ENCODE measurements at regions not wholly inside any gene's neighbourhood (a gene's known extent, or its start where the extent isn't known, plus 50 kb on each side); places are given as distances from the start of the nearest gene placed in this dataset.

DNA sequence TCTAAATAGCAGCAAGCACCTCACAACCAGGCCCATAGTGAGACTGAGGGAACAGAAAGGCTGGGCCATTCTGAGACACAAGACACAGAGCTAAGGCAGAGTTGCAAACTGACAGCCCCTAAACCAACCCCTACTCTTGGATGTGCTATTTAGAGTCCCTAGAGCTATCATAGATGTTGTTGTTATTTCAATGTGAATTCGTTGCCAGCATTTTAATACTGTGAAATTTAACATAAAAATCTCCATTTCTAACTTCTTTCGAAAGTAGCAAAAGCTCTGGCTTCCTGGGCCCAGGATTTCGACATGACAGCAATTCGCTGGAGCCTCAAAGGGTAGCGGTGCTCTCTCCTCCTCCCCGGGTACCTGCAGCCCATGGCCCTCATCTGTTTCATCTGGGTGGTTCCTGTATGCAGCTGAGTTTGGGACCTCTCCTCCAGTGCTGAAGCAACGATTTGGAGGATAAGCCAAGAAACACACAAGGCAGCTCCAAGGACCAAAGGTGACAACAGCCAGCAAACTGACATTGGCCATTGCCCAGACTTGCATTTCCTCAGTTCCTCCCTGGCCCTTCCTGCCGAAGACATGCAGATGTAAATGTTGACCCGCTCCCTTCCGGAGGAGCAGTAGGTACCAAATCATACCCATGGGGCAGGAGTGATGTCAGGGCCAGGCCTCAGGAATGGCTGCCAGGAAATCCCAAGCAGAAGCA, 254.4 kb upstream of the NCKAP5 start:
- Histone ChIP-seq H3K9me3 (ENCODE audit: low read length) (no peaks in the 10 kb centered on the region), H3K4me2 (ENCODE audit: low read length) (no peak overlapping the region), H3K4me3 (ENCODE audit: low read length) (no peak overlapping the region), H3K9me2 (ENCODE audit: insufficient read depth, low read length) (no peaks in the 10 kb centered on the region), H3K9ac (ENCODE audit: low read length) (no peak overlapping the region), H3K79me2 (replicated peaks; ENCODE audit: insufficient read depth, low read length) (no peaks in the 10 kb centered on the region), H3K36me3 (ENCODE audit: insufficient read depth, low read length) (no peaks in the 10 kb centered on the region), H3F3A (ENCODE audit: insufficient read depth, low read length, poor library complexity, severe bottlenecking) (no peaks in the 10 kb centered on the region), H3K27me3 (ENCODE audit: insufficient read depth, low read depth, low read length) (no peaks in the 10 kb centered on the region), H4K20me1 (ENCODE audit: insufficient read depth) (no peaks in the 10 kb centered on the region), H3K27ac (ENCODE audit: low read length) (no peak overlapping the region), H2AFZ (ENCODE audit: low read depth, low read length) (no peak overlapping the region)
- no peak for TF ChIP-seq SMC3 (conservative IDR thresholded peaks at IDR 0.05; ENCODE audit: poor library complexity)
- no peak for TF ChIP-seq EP300 (conservative IDR thresholded peaks at IDR 0.05; ENCODE audit: poor library complexity, severe bottlenecking)
- TF ChIP-seq EZH2 (IDR thresholded peaks at IDR 0.05; ENCODE audit: borderline replicate concordance, insufficient read depth, low read length, poor library complexity, severe bottlenecking), result no peak

DNA sequence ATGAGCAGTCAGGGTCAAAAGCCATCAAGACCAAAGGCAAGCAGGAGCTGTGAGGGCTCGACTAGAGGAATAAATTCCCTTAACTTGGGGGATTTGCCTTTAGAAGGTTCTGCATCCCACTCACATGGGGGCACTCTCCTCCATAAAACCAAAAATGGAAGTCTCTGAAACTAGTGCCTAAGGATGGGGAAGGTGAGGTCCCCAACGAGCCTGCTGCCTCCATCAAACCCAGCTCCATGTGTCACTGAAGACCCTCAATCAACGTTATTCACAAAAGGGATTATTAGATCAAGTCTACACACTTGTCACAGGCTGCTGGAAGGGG, 254.9 kb upstream of the NCKAP5 start:
- H3K4me2 ChIP-seq (ENCODE audit: low read length), result no peak overlapping the region
- H3K9me3 ChIP-seq (ENCODE audit: low read length), result no peaks in the 10 kb centered on the region

DNA sequence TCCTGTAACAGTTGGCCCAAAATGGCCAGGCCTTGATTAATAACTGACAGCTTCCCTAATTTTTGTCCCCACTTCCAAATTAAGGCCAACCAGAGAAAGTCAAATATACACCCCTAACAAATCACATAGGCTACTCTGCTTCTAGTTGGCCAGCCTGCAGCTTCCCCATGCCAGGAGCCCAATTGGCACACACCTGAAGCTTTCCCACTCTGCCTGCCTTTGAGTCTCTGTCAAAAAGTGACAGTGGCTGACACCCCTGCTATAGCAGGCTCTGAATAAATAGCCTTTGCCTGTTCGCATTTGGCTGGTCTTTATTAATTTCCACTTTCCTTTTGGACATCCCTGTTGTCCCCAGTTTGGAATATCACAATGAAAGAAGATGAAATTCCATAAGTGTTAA, 256.6 kb upstream of the NCKAP5 start:
- Histone ChIP-seq H3K4me3 (ENCODE audit: low read length) (no peak overlapping the region), H3K4me2 (ENCODE audit: low read length) (no peak overlapping the region), H3K9me3 (ENCODE audit: low read length) (no peaks in the 10 kb centered on the region), H3K9me2 (ENCODE audit: insufficient read depth, low read length) (no peaks in the 10 kb centered on the region), H3K79me2 (replicated peaks; ENCODE audit: insufficient read depth, low read length) (no peaks in the 10 kb centered on the region), H2AFZ (ENCODE audit: low read depth, low read length) (no peak overlapping the region), H3K27me3 (ENCODE audit: insufficient read depth, low read depth, low read length) (no peaks in the 10 kb centered on the region), H3K27ac (ENCODE audit: low read length) (no peak overlapping the region), H3F3A (ENCODE audit: insufficient read depth, low read length, poor library complexity, severe bottlenecking) (no peaks in the 10 kb centered on the region), H4K20me1 (ENCODE audit: insufficient read depth) (no peaks in the 10 kb centered on the region), H3K9ac (ENCODE audit: low read length) (no peak overlapping the region), H3K36me3 (ENCODE audit: insufficient read depth, low read length) (no peaks in the 10 kb centered on the region)
- TF ChIP-seq EZH2 (IDR thresholded peaks at IDR 0.05; ENCODE audit: borderline replicate concordance, insufficient read depth, low read length, poor library complexity, severe bottlenecking), result no peak
- TF ChIP-seq, protein P1, sequence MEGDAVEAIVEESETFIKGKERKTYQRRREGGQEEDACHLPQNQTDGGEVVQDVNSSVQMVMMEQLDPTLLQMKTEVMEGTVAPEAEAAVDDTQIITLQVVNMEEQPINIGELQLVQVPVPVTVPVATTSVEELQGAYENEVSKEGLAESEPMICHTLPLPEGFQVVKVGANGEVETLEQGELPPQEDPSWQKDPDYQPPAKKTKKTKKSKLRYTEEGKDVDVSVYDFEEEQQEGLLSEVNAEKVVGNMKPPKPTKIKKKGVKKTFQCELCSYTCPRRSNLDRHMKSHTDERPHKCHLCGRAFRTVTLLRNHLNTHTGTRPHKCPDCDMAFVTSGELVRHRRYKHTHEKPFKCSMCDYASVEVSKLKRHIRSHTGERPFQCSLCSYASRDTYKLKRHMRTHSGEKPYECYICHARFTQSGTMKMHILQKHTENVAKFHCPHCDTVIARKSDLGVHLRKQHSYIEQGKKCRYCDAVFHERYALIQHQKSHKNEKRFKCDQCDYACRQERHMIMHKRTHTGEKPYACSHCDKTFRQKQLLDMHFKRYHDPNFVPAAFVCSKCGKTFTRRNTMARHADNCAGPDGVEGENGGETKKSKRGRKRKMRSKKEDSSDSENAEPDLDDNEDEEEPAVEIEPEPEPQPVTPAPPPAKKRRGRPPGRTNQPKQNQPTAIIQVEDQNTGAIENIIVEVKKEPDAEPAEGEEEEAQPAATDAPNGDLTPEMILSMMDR (IDR thresholded peaks at IDR 0.05; ENCODE audit: poor library complexity, severe bottlenecking), result no peak
- TF ChIP-seq, protein P2, sequence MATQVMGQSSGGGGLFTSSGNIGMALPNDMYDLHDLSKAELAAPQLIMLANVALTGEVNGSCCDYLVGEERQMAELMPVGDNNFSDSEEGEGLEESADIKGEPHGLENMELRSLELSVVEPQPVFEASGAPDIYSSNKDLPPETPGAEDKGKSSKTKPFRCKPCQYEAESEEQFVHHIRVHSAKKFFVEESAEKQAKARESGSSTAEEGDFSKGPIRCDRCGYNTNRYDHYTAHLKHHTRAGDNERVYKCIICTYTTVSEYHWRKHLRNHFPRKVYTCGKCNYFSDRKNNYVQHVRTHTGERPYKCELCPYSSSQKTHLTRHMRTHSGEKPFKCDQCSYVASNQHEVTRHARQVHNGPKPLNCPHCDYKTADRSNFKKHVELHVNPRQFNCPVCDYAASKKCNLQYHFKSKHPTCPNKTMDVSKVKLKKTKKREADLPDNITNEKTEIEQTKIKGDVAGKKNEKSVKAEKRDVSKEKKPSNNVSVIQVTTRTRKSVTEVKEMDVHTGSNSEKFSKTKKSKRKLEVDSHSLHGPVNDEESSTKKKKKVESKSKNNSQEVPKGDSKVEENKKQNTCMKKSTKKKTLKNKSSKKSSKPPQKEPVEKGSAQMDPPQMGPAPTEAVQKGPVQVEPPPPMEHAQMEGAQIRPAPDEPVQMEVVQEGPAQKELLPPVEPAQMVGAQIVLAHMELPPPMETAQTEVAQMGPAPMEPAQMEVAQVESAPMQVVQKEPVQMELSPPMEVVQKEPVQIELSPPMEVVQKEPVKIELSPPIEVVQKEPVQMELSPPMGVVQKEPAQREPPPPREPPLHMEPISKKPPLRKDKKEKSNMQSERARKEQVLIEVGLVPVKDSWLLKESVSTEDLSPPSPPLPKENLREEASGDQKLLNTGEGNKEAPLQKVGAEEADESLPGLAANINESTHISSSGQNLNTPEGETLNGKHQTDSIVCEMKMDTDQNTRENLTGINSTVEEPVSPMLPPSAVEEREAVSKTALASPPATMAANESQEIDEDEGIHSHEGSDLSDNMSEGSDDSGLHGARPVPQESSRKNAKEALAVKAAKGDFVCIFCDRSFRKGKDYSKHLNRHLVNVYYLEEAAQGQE (IDR thresholded peaks at IDR 0.05; ENCODE audit: borderline replicate concordance), result no peak

More for the DNA sequence above, 254.9 kb upstream of the NCKAP5 start:
- H3K9ac ChIP-seq (ENCODE audit: low read length), result no peak overlapping the region
- no peaks in the 10 kb centered on the region for H3K79me2 ChIP-seq (replicated peaks; ENCODE audit: insufficient read depth, low read length)
- no peaks in the 10 kb centered on the region for H3K27me3 ChIP-seq (ENCODE audit: insufficient read depth, low read depth, low read length)
- no peak overlapping the region for H3K4me3 ChIP-seq (ENCODE audit: low read length)
- H3K9me2 ChIP-seq (ENCODE audit: insufficient read depth, low read length), result no peaks in the 10 kb centered on the region
- H2AFZ ChIP-seq (ENCODE audit: low read depth, low read length), result no peak overlapping the region
- no peaks in the 10 kb centered on the region for H3K36me3 ChIP-seq (ENCODE audit: insufficient read depth, low read length)
- no peaks in the 10 kb centered on the region for H4K20me1 ChIP-seq (ENCODE audit: insufficient read depth)
- H3K27ac ChIP-seq (ENCODE audit: low read length), result no peak overlapping the region
- no peak for TF ChIP-seq MXI1 (conservative IDR thresholded peaks at IDR 0.05; ENCODE audit: poor library complexity, severe bottlenecking)
- no peaks in the 10 kb centered on the region for H3F3A ChIP-seq (ENCODE audit: insufficient read depth, low read length, poor library complexity, severe bottlenecking)
